ENCODE measurements at regions not wholly inside any gene's neighbourhood (a gene's known extent, or its start where the extent isn't known, plus 50 kb on each side); places are given as distances from the start of the nearest gene placed in this dataset.

- no peak overlapping the region for H3K4me2 ChIP-seq (ENCODE audit: unreplicated experiment)
- no peaks in the 10 kb centered on the region for H3K4me1 ChIP-seq (ENCODE audit: insufficient read depth)
- no peak overlapping the region for H3K27ac ChIP-seq
- H3K79me2 ChIP-seq (ENCODE audit: insufficient read depth), result no peaks in the 10 kb centered on the region
- H2AFZ ChIP-seq, result no peak overlapping the region
- 22 to 27% methylated on average over 3 of the region's 3 CpGs for WGBS, 2 experiments (ENCODE audit: low coverage in 1 of 2, low lambda C conversion rate in 2 of 2, missing lambda C conversion rate in 2 of 2)
- no peaks in the 10 kb centered on the region for H3K9me2 ChIP-seq (ENCODE audit: insufficient read depth)
- no peak overlapping the region for H3K4me3 ChIP-seq
- H3K9ac ChIP-seq, result no peak overlapping the region
- no peak for TF ChIP-seq EZH2 (IDR thresholded peaks at IDR 0.05; ENCODE audit: insufficient read depth, poor library complexity, severe bottlenecking)
- TF ChIP-seq EZH2phosphoT487 (IDR thresholded peaks at IDR 0.05; ENCODE audit: insufficient read depth, low read depth), result no peak
- DNase-seq, result no peak
- H4K20me1 ChIP-seq (ENCODE audit: insufficient read depth), result no peaks in the 10 kb centered on the region
- H3K36me3 ChIP-seq (ENCODE audit: low read depth), result no peaks in the 10 kb centered on the region; the same call in 1 of the 2 replicates
- no peaks in the 10 kb centered on the region for H3K9me3 ChIP-seq (ENCODE audit: low read depth)
- no peaks in the 10 kb centered on the region for H3F3A ChIP-seq (ENCODE audit: insufficient read depth)
- no peaks in the 10 kb centered on the region for H3K27me3 ChIP-seq (replicated peaks; ENCODE audit: insufficient read depth)
- in situ Hi-C loops (cut with MboI), result no loop called here
Observed at GRCh38 chr2:183536290-183536689, 412.0 kb downstream of the NUP35 start.

GRCh38 chr2:183536714-183537113 lies 412.5 kb downstream of the NUP35 start:
- H3K9me2 ChIP-seq (ENCODE audit: insufficient read depth), result no peaks in the 10 kb centered on the region
- H2AFZ ChIP-seq, result no peak overlapping the region
- 12 to 21% methylated on average over 3 of the region's 3 CpGs for WGBS, 2 experiments (ENCODE audit: low coverage in 1 of 2, low lambda C conversion rate in 2 of 2, missing lambda C conversion rate in 2 of 2)
- H4K20me1 ChIP-seq (ENCODE audit: insufficient read depth), result no peaks in the 10 kb centered on the region
- H3K79me2 ChIP-seq (ENCODE audit: insufficient read depth), result no peaks in the 10 kb centered on the region
- TF ChIP-seq EZH2phosphoT487 (IDR thresholded peaks at IDR 0.05; ENCODE audit: insufficient read depth, low read depth), result no peak
- no peak for TF ChIP-seq EZH2 (IDR thresholded peaks at IDR 0.05; ENCODE audit: insufficient read depth, poor library complexity, severe bottlenecking)
- no peaks in the 10 kb centered on the region for H3K9me3 ChIP-seq (ENCODE audit: low read depth)
- no peaks in the 10 kb centered on the region for H3K27me3 ChIP-seq (replicated peaks; ENCODE audit: insufficient read depth)
- no peaks in the 10 kb centered on the region for H3F3A ChIP-seq (ENCODE audit: insufficient read depth)
- in situ Hi-C loops (cut with MboI), result no loop called here
- H3K4me2 ChIP-seq (ENCODE audit: unreplicated experiment), result no peak overlapping the region
- no peak overlapping the region for H3K27ac ChIP-seq
- no peaks in the 10 kb centered on the region for H3K4me1 ChIP-seq (ENCODE audit: insufficient read depth)
- DNase-seq, result no peak
- H3K9ac ChIP-seq, result no peak overlapping the region
- no peak overlapping the region for H3K4me3 ChIP-seq
- no peaks in the 10 kb centered on the region; the same call in 1 of the 2 replicates for H3K36me3 ChIP-seq (ENCODE audit: low read depth)

GRCh38 chr2:183541766-183542165 lies 417.5 kb downstream of the NUP35 start:
- in situ Hi-C loops (cut with MboI), result no loop called here
- H3K27me3 ChIP-seq (replicated peaks; ENCODE audit: insufficient read depth), result no peaks in the 10 kb centered on the region
- no peaks in the 10 kb centered on the region for H3K79me2 ChIP-seq (ENCODE audit: insufficient read depth)
- H3K4me1 ChIP-seq (ENCODE audit: insufficient read depth), result no peaks in the 10 kb centered on the region
- H2AFZ ChIP-seq, result no peak overlapping the region
- no peak overlapping the region for H3K4me2 ChIP-seq (ENCODE audit: unreplicated experiment)
- H3K36me3 ChIP-seq (ENCODE audit: low read depth), result no peaks in the 10 kb centered on the region
- H3K27ac ChIP-seq, result no peak overlapping the region
- no peak overlapping the region for H3K9ac ChIP-seq
- peak; percentile 12 for DNase-seq
- no peak for TF ChIP-seq EZH2phosphoT487 (IDR thresholded peaks at IDR 0.05; ENCODE audit: insufficient read depth, low read depth)
- no peaks in the 10 kb centered on the region for H3F3A ChIP-seq (ENCODE audit: insufficient read depth)
- H4K20me1 ChIP-seq (ENCODE audit: insufficient read depth), result no peaks in the 10 kb centered on the region
- no peaks in the 10 kb centered on the region for H3K9me2 ChIP-seq (ENCODE audit: insufficient read depth)
- 17 to 26% methylated on average over 6 of the region's 6 CpGs for WGBS, 2 experiments (ENCODE audit: low coverage in 1 of 2, low lambda C conversion rate in 2 of 2, missing lambda C conversion rate in 2 of 2)
- H3K9me3 ChIP-seq (ENCODE audit: low read depth), result no peaks in the 10 kb centered on the region
- H3K4me3 ChIP-seq, result no peak overlapping the region

GRCh38 chr2:183542606-183543005 lies 418.4 kb downstream of the NUP35 start:
- Histone ChIP-seq H2AFZ (no peak overlapping the region), H3K9ac (no peak overlapping the region), H3K4me3 (no peak overlapping the region), H3F3A (ENCODE audit: insufficient read depth) (no peaks in the 10 kb centered on the region), H3K9me2 (ENCODE audit: insufficient read depth) (no peaks in the 10 kb centered on the region), H3K9me3 (ENCODE audit: low read depth) (no peaks in the 10 kb centered on the region), H3K79me2 (ENCODE audit: insufficient read depth) (no peaks in the 10 kb centered on the region), H3K4me1 (ENCODE audit: insufficient read depth) (no peaks in the 10 kb centered on the region), H4K20me1 (ENCODE audit: insufficient read depth) (no peaks in the 10 kb centered on the region), H3K27me3 (replicated peaks; ENCODE audit: insufficient read depth) (no peaks in the 10 kb centered on the region), H3K4me2 (ENCODE audit: unreplicated experiment) (no peak overlapping the region), H3K36me3 (ENCODE audit: low read depth) (no peaks in the 10 kb centered on the region), H3K27ac (no peak overlapping the region)
- 31 to 34% methylated on average over 3 of the region's 3 CpGs for WGBS, 2 experiments (ENCODE audit: low coverage in 1 of 2, low lambda C conversion rate in 2 of 2, missing lambda C conversion rate in 2 of 2)
- in situ Hi-C loops (cut with MboI), result no loop called here
- TF ChIP-seq EZH2 (IDR thresholded peaks at IDR 0.05; ENCODE audit: insufficient read depth, poor library complexity, severe bottlenecking), result no peak
- TF ChIP-seq EZH2phosphoT487 (IDR thresholded peaks at IDR 0.05; ENCODE audit: insufficient read depth, low read depth), result no peak
- no peak for DNase-seq

GRCh38 chr2:183543222-183543621 lies 419.0 kb downstream of the NUP35 start:
- no peaks in the 10 kb centered on the region for H3K79me2 ChIP-seq (ENCODE audit: insufficient read depth)
- no peak for DNase-seq
- TF ChIP-seq EZH2 (IDR thresholded peaks at IDR 0.05; ENCODE audit: insufficient read depth, poor library complexity, severe bottlenecking) (no peak), EZH2phosphoT487 (IDR thresholded peaks at IDR 0.05; ENCODE audit: insufficient read depth, low read depth) (no peak)
- no peak overlapping the region for H3K4me2 ChIP-seq (ENCODE audit: unreplicated experiment)
- H4K20me1 ChIP-seq (ENCODE audit: insufficient read depth), result no peaks in the 10 kb centered on the region
- H3K4me1 ChIP-seq (ENCODE audit: insufficient read depth), result no peaks in the 10 kb centered on the region
- H3K9ac ChIP-seq, result no peak overlapping the region
- in situ Hi-C loops (cut with MboI), result no loop called here
- H3K9me2 ChIP-seq (ENCODE audit: insufficient read depth), result no peaks in the 10 kb centered on the region
- no peaks in the 10 kb centered on the region for H3K36me3 ChIP-seq (ENCODE audit: low read depth)
- no peaks in the 10 kb centered on the region for H3K27me3 ChIP-seq (replicated peaks; ENCODE audit: insufficient read depth)
- H3K4me3 ChIP-seq, result no peak overlapping the region
- no peaks in the 10 kb centered on the region for H3K9me3 ChIP-seq (ENCODE audit: low read depth)
- 13 to 21% methylated on average over 5 of the region's 5 CpGs for WGBS, 2 experiments (ENCODE audit: low coverage in 1 of 2, low lambda C conversion rate in 2 of 2, missing lambda C conversion rate in 2 of 2)
- no peaks in the 10 kb centered on the region for H3F3A ChIP-seq (ENCODE audit: insufficient read depth)
- H2AFZ ChIP-seq, result no peak overlapping the region
- no peak overlapping the region for H3K27ac ChIP-seq

Data from GM23248 (cell line).